ENCODE measurements at regions not wholly inside any gene's neighbourhood (a gene's known extent, or its start where the extent isn't known, plus 50 kb on each side); places are given as distances from the start of the nearest gene placed in this dataset.
"Not testable (repeated sequence)": the region's sequence is repeated elsewhere in the genome, so short reads cannot be mapped to it uniquely, and the experiment has no call there.

- no peak for DNase-seq (ENCODE audit: low spot score)
Observed at GRCh38 chr1:222416001-222416791, 131.7 kb downstream of the HHIPL2 start.

- no peak for DNase-seq (ENCODE audit: low spot score)
Observed at GRCh38 chr1:222415441-222415840, 132.5 kb downstream of the HHIPL2 start.

DNA sequence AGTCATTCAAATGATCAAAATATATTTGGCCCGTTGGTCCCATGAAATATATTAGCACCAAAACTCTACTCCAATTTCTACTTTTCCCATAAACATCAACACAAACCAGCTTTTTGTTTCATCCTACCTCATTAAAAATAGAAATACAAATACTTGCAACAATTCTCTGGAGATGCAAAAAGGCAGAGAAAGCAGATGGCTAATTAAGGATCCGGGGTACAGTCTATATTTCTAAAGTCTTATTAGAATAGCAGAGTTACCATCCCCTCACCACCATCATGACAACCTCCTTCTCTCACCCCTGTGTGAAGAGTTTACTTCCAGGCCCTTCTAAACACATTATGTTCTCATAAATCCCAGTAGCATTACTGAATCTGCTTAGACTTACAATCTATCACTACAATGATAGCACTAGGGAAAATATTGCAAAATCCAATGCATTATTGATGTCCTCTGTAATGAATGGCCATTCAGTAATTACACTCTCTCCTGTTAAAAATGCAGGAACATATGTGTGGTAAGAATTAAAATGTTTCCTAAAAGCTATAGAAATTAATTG lies 133.8 kb downstream of the HHIPL2 start:
- DNase-seq (ENCODE audit: low spot score): no peak

- DNase-seq (ENCODE audit: low spot score): no peak
Observed at GRCh38 chr1:222413436-222413835, 134.5 kb downstream of the HHIPL2 start.

- no peak for DNase-seq (ENCODE audit: low spot score)
Observed at GRCh38 chr1:222404710-222405109, 143.2 kb downstream of the HHIPL2 start.

DNA sequence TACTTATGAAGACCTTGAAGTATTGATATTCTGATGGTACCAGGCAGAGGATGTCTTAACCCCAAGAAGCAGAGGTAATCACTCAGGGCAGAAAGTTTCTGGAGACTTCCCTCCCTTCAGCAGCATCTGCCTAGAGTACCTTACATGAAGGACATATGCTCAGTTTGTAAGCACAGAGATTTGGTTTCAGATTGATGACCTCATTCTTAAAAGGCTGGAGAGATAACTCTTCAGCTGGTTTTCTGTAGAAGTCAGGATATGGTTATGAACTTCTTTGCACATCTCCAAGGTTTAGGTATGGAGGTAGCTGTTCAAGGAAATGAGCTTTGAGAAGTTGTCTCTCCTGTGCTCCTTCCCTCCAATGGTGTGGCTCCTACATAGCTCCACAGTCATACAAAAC lies 148.7 kb downstream of the HHIPL2 start:
- no peak for DNase-seq (ENCODE audit: low spot score)

- no peak for DNase-seq (ENCODE audit: low spot score)
Observed at GRCh38 chr1:222394224-222394623, 153.7 kb downstream of the HHIPL2 start.

DNA sequence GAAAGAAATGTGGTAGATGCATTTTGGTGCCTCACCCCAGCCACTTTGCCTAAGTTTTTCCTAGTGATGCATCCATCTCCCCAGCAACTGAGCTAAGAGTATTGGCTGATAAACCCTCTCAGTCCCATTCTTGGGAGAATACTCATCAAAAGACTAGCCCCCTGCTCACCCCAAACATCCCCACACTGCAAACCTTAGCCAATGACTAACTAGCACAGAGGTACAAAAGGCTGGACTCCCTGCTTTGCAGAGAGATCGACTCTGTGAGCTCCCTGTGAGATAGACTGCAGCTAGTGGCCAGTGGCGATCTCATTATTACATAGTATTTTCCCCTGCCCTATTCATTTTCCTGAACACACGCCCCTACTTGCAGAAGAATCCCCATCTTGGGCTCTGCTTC lies 155.3 kb downstream of the HHIPL2 start:
- DNase-seq (ENCODE audit: low spot score): no peak

DNA sequence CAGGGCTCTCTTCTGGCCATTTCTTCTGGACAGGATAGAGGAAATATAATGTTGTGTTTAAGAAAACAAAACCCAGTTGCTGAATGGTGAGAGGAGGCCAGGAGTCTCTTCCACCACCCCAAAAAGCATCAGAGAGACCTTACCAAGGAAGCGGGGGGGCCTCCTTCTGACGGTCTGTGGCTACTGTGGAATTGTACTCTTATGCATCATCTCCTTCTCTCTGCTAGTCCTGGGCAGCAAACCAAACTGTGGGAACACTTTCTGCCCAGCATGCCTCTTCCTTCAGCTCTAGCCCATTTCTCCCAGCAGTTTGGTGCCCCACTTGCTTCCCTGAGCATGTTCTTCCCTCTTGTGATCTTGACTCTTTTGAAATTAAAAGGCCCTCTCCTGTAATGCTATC lies 157.7 kb downstream of the HHIPL2 start:
- DNase-seq (ENCODE audit: low spot score): no peak

DNA sequence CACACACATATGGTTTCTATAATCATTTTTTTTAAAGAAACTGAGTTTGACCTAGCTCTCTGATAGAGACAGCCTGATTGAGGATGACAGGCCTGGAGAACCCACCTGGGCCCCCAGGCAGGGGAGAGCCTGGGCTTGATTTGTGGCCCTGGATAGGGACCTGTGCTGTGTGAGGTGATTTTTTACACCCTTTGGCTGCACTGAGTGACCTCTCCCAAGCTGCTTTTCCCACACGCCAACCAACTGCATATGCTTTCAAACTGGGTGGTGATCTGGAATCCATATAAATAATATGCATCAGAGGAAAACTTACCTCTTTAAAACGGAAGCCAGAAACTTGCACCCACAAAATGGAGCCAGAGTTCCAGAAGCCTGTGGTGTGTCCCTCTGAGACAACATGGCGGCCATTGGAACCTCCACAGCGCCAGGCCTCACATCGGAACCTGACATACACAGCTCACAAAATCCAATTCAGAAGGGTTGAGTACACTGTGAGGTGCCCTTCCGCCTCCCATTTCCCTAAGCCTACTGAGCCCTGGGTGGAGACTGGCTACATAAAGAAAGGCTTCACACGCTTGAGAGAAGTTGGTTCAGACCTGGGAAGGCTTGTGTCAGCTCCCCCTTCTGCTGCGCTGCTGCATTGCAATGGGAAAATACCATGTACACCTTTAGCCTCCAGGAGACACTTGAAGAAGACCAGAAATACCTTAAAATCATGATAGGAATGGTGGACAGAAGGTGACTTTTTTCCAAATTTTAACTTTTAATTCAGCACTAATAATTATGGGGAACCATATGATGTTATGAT lies 160.7 kb downstream of the HHIPL2 start:
- peak; percentile 50 for DNase-seq (ENCODE audit: low spot score)

- DNase-seq (ENCODE audit: low spot score): no peak
Observed at GRCh38 chr1:222385955-222386354, 161.9 kb downstream of the HHIPL2 start.

GRCh38 chr1:222385262-222385661 lies 162.6 kb downstream of the HHIPL2 start:
- DNase-seq (ENCODE audit: low spot score): no peak

DNA sequence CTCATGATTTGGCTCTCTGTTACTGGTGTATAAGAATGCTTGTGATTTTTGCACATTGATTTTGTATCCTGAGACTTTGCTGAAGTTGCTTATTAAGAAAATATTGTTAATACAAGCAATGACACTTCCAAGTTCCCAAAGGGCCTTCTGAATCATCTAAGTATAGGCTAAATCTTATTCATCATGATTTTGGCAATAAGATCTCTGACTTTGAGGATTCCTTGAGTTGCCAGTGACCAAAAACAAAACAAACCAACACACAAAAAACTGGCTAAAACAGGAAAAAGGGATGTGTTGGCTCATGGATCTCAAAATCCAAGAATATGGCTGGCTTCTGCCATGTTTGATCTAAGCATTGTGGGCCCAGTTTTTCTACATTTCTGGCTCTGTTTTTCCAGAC lies 163.4 kb downstream of the HHIPL2 start:
- no peak for DNase-seq (ENCODE audit: low spot score)

GRCh38 chr1:222382171-222382570 lies 165.7 kb downstream of the HHIPL2 start:
- no peak for DNase-seq (ENCODE audit: low spot score)

GRCh38 chr1:222377428-222378088 lies 170.3 kb downstream of the HHIPL2 start:
- no peak for DNase-seq (ENCODE audit: low spot score)

DNA sequence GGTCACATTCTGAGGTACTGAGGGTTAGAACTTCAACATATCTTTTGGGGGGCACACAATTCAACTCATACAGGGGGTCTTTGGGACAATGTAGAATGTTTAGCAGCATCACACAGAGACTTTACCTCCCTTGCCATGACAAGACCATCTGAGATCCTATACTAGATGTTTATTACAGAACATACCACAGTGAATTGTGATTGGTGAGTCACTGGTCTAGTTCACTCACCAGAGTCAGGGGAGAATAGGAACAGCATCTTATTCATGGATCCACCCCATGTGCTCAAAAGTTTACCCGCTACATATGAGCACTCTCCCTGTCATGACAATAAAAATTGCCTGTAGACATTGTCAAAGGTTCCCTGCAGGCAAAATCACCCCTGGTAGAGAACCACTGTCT lies 171.1 kb downstream of the HHIPL2 start:
- not testable (repeated sequence) for DNase-seq (ENCODE audit: low spot score)

DNA sequence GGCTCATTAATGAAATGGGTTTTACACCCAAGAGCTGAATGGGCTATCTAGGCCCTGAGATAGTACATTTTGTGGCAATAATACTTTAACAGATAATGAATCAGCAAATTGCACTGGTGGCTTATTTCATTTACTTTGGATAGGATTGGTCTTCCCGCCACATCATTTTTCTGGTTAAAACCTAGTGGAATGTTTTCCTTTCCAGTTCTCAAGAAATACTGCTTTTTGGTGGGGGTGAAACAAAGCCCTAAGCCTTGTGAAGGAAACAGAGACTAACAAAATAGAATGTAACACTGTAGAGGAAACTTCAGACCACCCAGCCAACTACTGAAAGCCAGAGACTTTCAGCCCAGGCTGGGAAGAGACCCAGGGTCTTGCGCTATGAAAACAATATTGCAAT lies 172.2 kb downstream of the HHIPL2 start:
- no peak for DNase-seq (ENCODE audit: low spot score)

GRCh38 chr1:222373831-222374602 lies 173.9 kb downstream of the HHIPL2 start:
- no peak for DNase-seq (ENCODE audit: low spot score)

GRCh38 chr1:222373216-222373615 lies 174.7 kb downstream of the HHIPL2 start:
- DNase-seq (ENCODE audit: low spot score): no peak

GRCh38 chr1:222372221-222372620 lies 175.7 kb downstream of the HHIPL2 start:
- DNase-seq (ENCODE audit: low spot score): no peak

DNA sequence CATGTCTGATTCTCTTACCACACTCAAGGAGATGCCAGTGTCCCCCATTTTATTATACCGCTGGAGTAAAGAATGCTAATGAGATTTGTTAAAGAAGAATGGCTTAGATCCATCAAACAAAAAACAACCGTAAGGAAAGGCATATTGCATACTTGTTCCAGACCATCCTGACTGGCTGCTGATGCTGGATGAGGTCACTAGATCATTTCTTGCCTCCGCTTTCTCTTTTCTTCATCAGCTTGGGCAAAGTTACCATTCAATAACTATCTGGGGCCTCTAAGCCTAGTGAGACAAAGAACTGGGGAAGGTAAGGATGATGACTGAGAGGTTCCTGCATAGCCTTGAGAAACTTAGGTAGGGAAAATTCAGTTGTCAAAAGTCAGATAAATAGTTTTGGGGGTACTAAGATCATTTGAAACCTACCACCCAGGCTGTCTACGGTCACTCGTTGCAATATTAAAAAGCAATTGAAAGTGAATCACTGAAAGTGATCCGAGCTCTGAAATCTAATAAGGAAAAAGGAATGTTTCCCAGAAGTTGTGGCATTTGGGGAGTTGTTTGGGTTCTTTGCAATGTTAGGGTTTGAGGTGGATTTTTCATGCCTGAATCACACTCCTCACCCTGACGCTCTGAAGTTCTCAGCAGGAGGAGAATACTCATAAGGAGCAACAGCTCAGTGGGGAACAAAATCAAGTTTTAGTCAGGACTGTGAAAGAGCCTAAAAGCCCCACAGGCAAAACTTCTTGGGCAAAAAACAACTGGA lies 176.8 kb downstream of the HHIPL2 start:
- DNase-seq (ENCODE audit: low spot score): no peak
